GM21529 (cell line): ENCODE measurements at regions not wholly inside any gene's neighbourhood (a gene's known extent, or its start where the extent isn't known, plus 50 kb on each side); places are given as distances from the start of the nearest gene placed in this dataset.
"Not testable (repeated sequence)": the region's sequence is repeated elsewhere in the genome, so short reads cannot be mapped to it uniquely, and the experiment has no call there.

Source experiments
- ATAC-seq: cut with Tn5 transposase; IDR thresholded peaks from one replicate; pipeline ENCODE4 v1.9.1; 2021; ENCODE audit not compliant: unreplicated experiment

- no peak for ATAC-seq
Observed at GRCh38 chr20:19868441-19868840, 110.4 kb downstream of the RIN2 start.

- ATAC-seq = no peak
Observed at GRCh38 chr20:19872001-19872400, 113.9 kb downstream of the RIN2 start.

- ATAC-seq = no peak
Observed at GRCh38 chr20:19874040-19874727, 116.1 kb downstream of the RIN2 start.

GRCh38 chr20:19875376-19876221 is 117.5 kb downstream of the RIN2 start:
- ATAC-seq = no peak

GRCh38 chr20:19876828-19877460 is 118.9 kb downstream of the RIN2 start:
- no peak for ATAC-seq

- ATAC-seq = not testable (repeated sequence)
Observed at GRCh38 chr20:19879874-19880255, 121.8 kb downstream of the RIN2 start.

- ATAC-seq = no peak
Observed at GRCh38 chr20:19880256-19881079, 122.4 kb downstream of the RIN2 start.

GRCh38 chr20:19881080-19881840 is 123.2 kb downstream of the RIN2 start:
- no peak for ATAC-seq

- ATAC-seq = no peak
Observed at GRCh38 chr20:19881990-19882389, 123.9 kb downstream of the RIN2 start.

- ATAC-seq = no peak
Observed at GRCh38 chr20:19882446-19882845, 124.4 kb downstream of the RIN2 start.

GRCh38 chr20:19883501-19883900 is 125.4 kb downstream of the RIN2 start:
- no peak for ATAC-seq

GRCh38 chr20:19885594-19885938 is 127.5 kb downstream of the RIN2 start:
- ATAC-seq = no peak

- ATAC-seq = no peak
Observed at GRCh38 chr20:19885939-19886660, 128.0 kb downstream of the RIN2 start.

- no peak for ATAC-seq
Observed at GRCh38 chr20:19886661-19887288, 128.7 kb downstream of the RIN2 start.

- no peak for ATAC-seq
Observed at GRCh38 chr20:19887556-19888268, 129.4 kb upstream of the NAA20 start.

GRCh38 chr20:19888269-19888671 is 128.9 kb upstream of the NAA20 start:
- no peak for ATAC-seq

GRCh38 chr20:19889011-19889953 is 127.9 kb upstream of the NAA20 start:
- no peak for ATAC-seq
